Panc1 (cell line): ENCODE measurements at regions not wholly inside any gene's neighbourhood (a gene's known extent, or its start where the extent isn't known, plus 50 kb on each side); places are given as distances from the start of the nearest gene placed in this dataset.
A peak's percentile ranks its signal among the peaks of the same experiment; 100 is the strongest.

Experiments
- ATAC-seq: fragments of 200-7000 bp; cut with Tn5 transposase; 2 replicates; pipeline ENCODE4 v1.9.1; 2020; ENCODE audit warnings: mild to moderate bottlenecking, moderate library complexity
- BruUV-seq: library from RNA; stranded (reverse); fragments of 400-500 nt; replicated peaks from 2 replicates; lab custom pipeline; 2021; lab: Mats Ljungman, UMichigan
- CTCF ChIA-PET: fragments of 300-600 bp; sonication (Branson Sonifier 250); formaldehyde crosslinking; loops from one replicate; lab custom pipeline; 2022; ENCODE audit warnings: antibody characterized with exemption; lab: Charles Lee
- POLR2A ChIA-PET: fragments of 300-600 bp; sonication (Branson Sonifier 250); formaldehyde crosslinking; loops from one replicate; lab custom pipeline; 2022; ENCODE audit warnings: antibody characterized with exemption; lab: Charles Lee
- DNase-seq: peaks from one replicate; pipeline ENCODE4 v3.0.0-alpha.2; 2010; ENCODE audit warnings: low read depth, low spot score
- H3K27ac ChIP-seq: 2 replicates; pipeline ENCODE4 v1.5.1; 2011; ENCODE audit warnings: mild to moderate bottlenecking, low read length, inconsistent platforms
- H3K27me3 ChIP-seq: fragments of 200-500 bp; sonication (Bioruptor generic); 2 replicates; pipeline ENCODE4 v1.6.0; 2014; ENCODE audit warnings: low read length, inconsistent platforms; ENCODE audit not compliant: control insufficient read depth, insufficient read depth
- H3K36me3 ChIP-seq: fragments of 200-500 bp; sonication (Bioruptor generic); 2 replicates; pipeline ENCODE4 v1.5.1; 2014; ENCODE audit warnings: inconsistent platforms, mild to moderate bottlenecking, low read length, moderate library complexity; ENCODE audit not compliant: control insufficient read depth, insufficient read depth
- H3K4me1 ChIP-seq: 2 replicates; pipeline ENCODE4 v1.5.1; 2011; ENCODE audit warnings: inconsistent platforms, mild to moderate bottlenecking, low read length, moderate library complexity; ENCODE audit not compliant: control insufficient read depth, insufficient read depth
- H3K4me3 ChIP-seq, 2 experiments: 2 replicates each; pipeline ENCODE4 v1.5.1; 2011 to 2012; ENCODE audit warnings: low read depth in 2 of 2, low read length in 2 of 2, mild to moderate bottlenecking in 2 of 2, inconsistent platforms in 1 of 2, moderate library complexity in 1 of 2
- H3K9me3 ChIP-seq: fragments of 200-500 bp; sonication (Bioruptor generic); 2 replicates; pipeline ENCODE4 v1.5.1; 2014; ENCODE audit warnings: low read depth, mild to moderate bottlenecking, inconsistent platforms, low read length, moderate library complexity; ENCODE audit not compliant: control insufficient read depth, insufficient read depth
- POLR2AphosphoS5 ChIP-seq: IDR thresholded peaks from 2 replicates; pipeline ENCODE4 v1.6.1; 2012; ENCODE audit warnings: mild to moderate bottlenecking, low read depth, low read length, moderate library complexity
- REST ChIP-seq, 2 experiments: IDR thresholded peaks; 2 replicates each; pipeline ENCODE4 v1.6.1; 2011 to 2012; ENCODE audit warnings: low read depth in 2 of 2, control low read depth in 1 of 2, low read length in 1 of 2, mild to moderate bottlenecking in 1 of 2, moderate library complexity in 1 of 2; ENCODE audit not compliant: insufficient read depth in 1 of 2
- SIN3A ChIP-seq: IDR thresholded peaks from 2 replicates; pipeline ENCODE4 v1.6.1; 2012; ENCODE audit warnings: low read depth, mild to moderate bottlenecking, low read length, moderate library complexity, borderline replicate concordance; ENCODE audit not compliant: insufficient read depth
- TCF7L2 ChIP-seq: IDR thresholded peaks from 2 replicates; pipeline ENCODE4 v1.6.1; 2011; ENCODE audit warnings: mild to moderate bottlenecking, low read depth, low read length, inconsistent platforms
- in situ Hi-C: cut with HindIII; loops from 2 replicates; pipeline ENCODE4 v1.10.0; 2016; ENCODE audit warnings: low sequenced_read_pairs, low pct_unique_long_range_greater_than_20kb
- intact Hi-C: fragments of 100-400 bp; cut with micrococcal nuclease; formaldehyde crosslinking; loops from one replicate; pipeline ENCODE4 v1.10.0; 2022; ENCODE audit not compliant: unreplicated experiment
- TF ChIP-seq, protein P1 (sequence below): fragments of 450-650 bp; IDR thresholded peaks from 2 replicates; pipeline ENCODE4 v1.5.1; 2017; ENCODE audit warnings: mild to moderate bottlenecking

GRCh38 chr5:139733698-139734538 lies 61.7 kb upstream of the PSD2 start:
- Histone ChIP-seq H3K9me3 (no peaks in the 10 kb centered on the region), H3K36me3 (no peaks in the 10 kb centered on the region), H3K27me3 (no peaks in the 10 kb centered on the region), H3K27ac (peak overlapping the region; percentile 86), H3K4me3 (no peak overlapping the region), H3K4me1 (peaks cover 21% of the 10 kb centered on the region)
- in situ Hi-C loops (no loop called here), intact Hi-C loops (no loop called here)
- no peak for DNase-seq
- ChIA-PET CTCF (interaction anchor here (1.2 kb wide), 1 partner anchor 32 kb away, joined by 3 read pairs; no protein-coding TSS in a partner anchor), POLR2A (no interaction called here)
- BruUV-seq, result no TSS peak
- TF ChIP-seq SIN3A, result no peak
- TF ChIP-seq POLR2AphosphoS5, result 0 out of 2 replicates have a peak, but pooled peaks have one; percentile 29
- TF ChIP-seq TCF7L2, result no peak
- TF ChIP-seq, protein P1, sequence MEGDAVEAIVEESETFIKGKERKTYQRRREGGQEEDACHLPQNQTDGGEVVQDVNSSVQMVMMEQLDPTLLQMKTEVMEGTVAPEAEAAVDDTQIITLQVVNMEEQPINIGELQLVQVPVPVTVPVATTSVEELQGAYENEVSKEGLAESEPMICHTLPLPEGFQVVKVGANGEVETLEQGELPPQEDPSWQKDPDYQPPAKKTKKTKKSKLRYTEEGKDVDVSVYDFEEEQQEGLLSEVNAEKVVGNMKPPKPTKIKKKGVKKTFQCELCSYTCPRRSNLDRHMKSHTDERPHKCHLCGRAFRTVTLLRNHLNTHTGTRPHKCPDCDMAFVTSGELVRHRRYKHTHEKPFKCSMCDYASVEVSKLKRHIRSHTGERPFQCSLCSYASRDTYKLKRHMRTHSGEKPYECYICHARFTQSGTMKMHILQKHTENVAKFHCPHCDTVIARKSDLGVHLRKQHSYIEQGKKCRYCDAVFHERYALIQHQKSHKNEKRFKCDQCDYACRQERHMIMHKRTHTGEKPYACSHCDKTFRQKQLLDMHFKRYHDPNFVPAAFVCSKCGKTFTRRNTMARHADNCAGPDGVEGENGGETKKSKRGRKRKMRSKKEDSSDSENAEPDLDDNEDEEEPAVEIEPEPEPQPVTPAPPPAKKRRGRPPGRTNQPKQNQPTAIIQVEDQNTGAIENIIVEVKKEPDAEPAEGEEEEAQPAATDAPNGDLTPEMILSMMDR, result no peak
- no peak for TF ChIP-seq REST (IDR thresholded peaks at IDR 0.05; ENCODE audit: insufficient read depth in 1 of 2, low read depth in 2 of 2, low read length in 1 of 2)
- peak; percentile 95 for ATAC-seq

GRCh38 chr5:139734539-139734916 lies 61.1 kb upstream of the PSD2 start:
- ChIA-PET CTCF (interaction anchor here (1.2 kb wide), 1 partner anchor 31 kb away, joined by 3 read pairs; no protein-coding TSS in a partner anchor), POLR2A (no interaction called here)
- DNase-seq, result no peak
- intact Hi-C loops (no loop called here), in situ Hi-C loops (no loop called here)
- Histone ChIP-seq H3K27ac (peak overlapping the region; percentile 86), H3K36me3 (no peaks in the 10 kb centered on the region), H3K4me1 (peaks cover 21% of the 10 kb centered on the region), H3K9me3 (no peaks in the 10 kb centered on the region), H3K4me3 (no peak overlapping the region), H3K27me3 (no peaks in the 10 kb centered on the region)
- peak; percentile 17; the same call in 1 of the 2 replicates for ATAC-seq
- BruUV-seq, result no TSS peak
- TF ChIP-seq POLR2AphosphoS5 (no peak), TCF7L2 (no peak), SIN3A (no peak), REST (IDR thresholded peaks at IDR 0.05; ENCODE audit: insufficient read depth in 1 of 2, low read depth in 2 of 2, low read length in 1 of 2) (no peak)
- TF ChIP-seq, protein P1, result no peak
